ENCODE measurements at regions not wholly inside any gene's neighbourhood (a gene's known extent, or its start where the extent isn't known, plus 50 kb on each side); places are given as distances from the start of the nearest gene placed in this dataset.

- Histone ChIP-seq H3K4me1 (ENCODE audit: control insufficient read depth, insufficient read depth, low read length) (no peaks in the 10 kb centered on the region), H3K9ac (ENCODE audit: extremely low read depth, low read length, poor library complexity, severe bottlenecking) (no peak overlapping the region), H3K9me3 (ENCODE audit: control insufficient read depth, low read length) (no peaks in the 10 kb centered on the region), H3K27ac (ENCODE audit: low read depth, low read length) (peak overlapping the region; percentile 36), H3K27me3 (ENCODE audit: control insufficient read depth, insufficient read depth, low read length, poor library complexity, severe bottlenecking) (no peaks in the 10 kb centered on the region), H3K4me3 (ENCODE audit: low read length) (no peak overlapping the region), H3K36me3 (ENCODE audit: control insufficient read depth, insufficient read depth, low read length) (no peaks in the 10 kb centered on the region)
- no peak for TF ChIP-seq CTCF (conservative IDR thresholded peaks at IDR 0.05)
- DNase-seq, result no peak
- H3K9me3 Mint-ChIP-seq, result peaks cover 5% of the 10 kb centered on the region
- H3K4me1 Mint-ChIP-seq, result peaks cover 7% of the 10 kb centered on the region
- no peaks in the 10 kb centered on the region for H3K27me3 Mint-ChIP-seq (ENCODE audit: insufficient read depth)
- no peaks in the 10 kb centered on the region for H3K36me3 Mint-ChIP-seq (ENCODE audit: low read depth)
- H3K27ac Mint-ChIP-seq, result no peak overlapping the region
- WGBS, 2 experiments (ENCODE audit: insufficient coverage in 1 of 2, insufficient read length in 1 of 2), result 67 to 93% methylated on average over 3 of the region's 3 CpGs
- no peak overlapping the region for H3K4me3 Mint-ChIP-seq
These were observed 691.9 kb downstream of the NTRK3 start for GRCh38 chr15:87564681-87565080.

- Histone ChIP-seq H3K36me3 (ENCODE audit: control insufficient read depth, insufficient read depth, low read length) (no peaks in the 10 kb centered on the region), H3K27ac (ENCODE audit: low read depth, low read length) (no peak overlapping the region), H3K4me1 (ENCODE audit: control insufficient read depth, insufficient read depth, low read length) (no peaks in the 10 kb centered on the region), H3K9ac (ENCODE audit: extremely low read depth, low read length, poor library complexity, severe bottlenecking) (no peak overlapping the region), H3K9me3 (ENCODE audit: control insufficient read depth, low read length) (no peaks in the 10 kb centered on the region), H3K4me3 (ENCODE audit: low read length) (no peak overlapping the region), H3K27me3 (ENCODE audit: control insufficient read depth, insufficient read depth, low read length, poor library complexity, severe bottlenecking) (no peaks in the 10 kb centered on the region)
- Mint-ChIP-seq H3K4me3 (no peak overlapping the region), H3K27me3 (ENCODE audit: insufficient read depth) (no peaks in the 10 kb centered on the region), H3K36me3 (ENCODE audit: low read depth) (no peaks in the 10 kb centered on the region), H3K4me1 (peaks cover 7% of the 10 kb centered on the region), H3K9me3 (peaks cover 5% of the 10 kb centered on the region), H3K27ac (no peak overlapping the region)
- WGBS, 2 experiments (ENCODE audit: insufficient coverage in 1 of 2, insufficient read length in 1 of 2), result 63 to 81% methylated on average over 2 of the region's 2 CpGs
- no peak for TF ChIP-seq CTCF (conservative IDR thresholded peaks at IDR 0.05)
- DNase-seq, result no peak
These were observed 692.7 kb downstream of the NTRK3 start for GRCh38 chr15:87563869-87564268.

- no peaks in the 10 kb centered on the region for H3K27me3 ChIP-seq (ENCODE audit: control insufficient read depth, insufficient read depth, low read length, poor library complexity, severe bottlenecking)
- Mint-ChIP-seq H3K36me3 (ENCODE audit: low read depth) (no peaks in the 10 kb centered on the region), H3K9me3 (peaks cover 5% of the 10 kb centered on the region), H3K27ac (no peak overlapping the region), H3K4me3 (no peak overlapping the region), H3K4me1 (peaks cover 7% of the 10 kb centered on the region), H3K27me3 (ENCODE audit: insufficient read depth) (no peaks in the 10 kb centered on the region)
- TF ChIP-seq CTCF (conservative IDR thresholded peaks at IDR 0.05), result peak; percentile 60
- no peak overlapping the region for H3K9ac ChIP-seq (ENCODE audit: extremely low read depth, low read length, poor library complexity, severe bottlenecking)
- no peak overlapping the region for H3K4me3 ChIP-seq (ENCODE audit: low read length)
- H3K36me3 ChIP-seq (ENCODE audit: control insufficient read depth, insufficient read depth, low read length), result no peaks in the 10 kb centered on the region
- DNase-seq, result no peak
- H3K4me1 ChIP-seq (ENCODE audit: control insufficient read depth, insufficient read depth, low read length), result no peaks in the 10 kb centered on the region
- H3K27ac ChIP-seq (ENCODE audit: low read depth, low read length), result no peak overlapping the region
- H3K9me3 ChIP-seq (ENCODE audit: control insufficient read depth, low read length), result no peaks in the 10 kb centered on the region
- 87 to 96% methylated on average over 2 to 4 of the region's 4 CpGs for WGBS, 2 experiments (ENCODE audit: insufficient coverage in 1 of 2, insufficient read length in 1 of 2)
These were observed 694.3 kb downstream of the NTRK3 start for GRCh38 chr15:87562203-87562602.

Measured in endodermal cell (in vitro differentiated cells).